ENCODE measurements at regions not wholly inside any gene's neighbourhood (a gene's known extent, or its start where the extent isn't known, plus 50 kb on each side); places are given as distances from the start of the nearest gene placed in this dataset.

GRCh38 chr4:115353370-115353769, 239.9 kb upstream of the NDST4 start:
- Histone ChIP-seq H2AK9ac (replicated peaks; ENCODE audit: low read depth, low read length, poor library complexity) (no peak overlapping the region), H3K36me3 (ENCODE audit: control insufficient read depth, insufficient read depth, low read length) (no peaks in the 10 kb centered on the region), H3K56ac (ENCODE audit: extremely low read depth, insufficient read depth, low read length) (no peak overlapping the region), H4K91ac (ENCODE audit: insufficient read depth, low read depth, low read length) (no peak overlapping the region), H2BK15ac (ENCODE audit: low read depth, low read length) (no peak overlapping the region), H3K23ac (ENCODE audit: low read depth, low read length) (no peak overlapping the region), H3K14ac (replicated peaks; ENCODE audit: low read depth, low read length) (no peak overlapping the region), H3K79me1 (ENCODE audit: low read depth in 1 of 2, low read length in 2 of 2) (no peaks in the 10 kb centered on the region), H3K4ac (ENCODE audit: low read depth, low read length) (no peak overlapping the region), H2AK5ac (ENCODE audit: low read depth, low read length) (no peak overlapping the region), H4K20me1 (ENCODE audit: insufficient read depth, low read length) (no peaks in the 10 kb centered on the region), H3K18ac (ENCODE audit: low read depth, low read length) (no peak overlapping the region), H3K9ac (ENCODE audit: low read depth, low read length) (no peak overlapping the region), H2BK120ac (ENCODE audit: low read depth, low read length) (no peak overlapping the region), H2BK20ac (ENCODE audit: low read depth, low read length) (no peak overlapping the region), H3K4me1 (ENCODE audit: control insufficient read depth, insufficient read depth, low read length) (no peaks in the 10 kb centered on the region), H2BK5ac (ENCODE audit: low read depth, low read length, poor library complexity, severe bottlenecking) (no peak overlapping the region), H4K8ac (ENCODE audit: low read depth in 2 of 2, low read length in 2 of 2) (no peak overlapping the region), H3K4me3 (ENCODE audit: insufficient read depth, low read depth, low read length) (no peak overlapping the region), H3K27ac (ENCODE audit: insufficient read depth, low read length) (no peak overlapping the region), H3K9me3 (ENCODE audit: control insufficient read depth, insufficient read depth, low read length) (peaks cover 15% of the 10 kb centered on the region; the same call in 1 of the 2 replicates), H3K9me1 (ENCODE audit: insufficient read depth, low read length) (no peaks in the 10 kb centered on the region), H4K5ac (ENCODE audit: low read depth, low read length) (no peak overlapping the region), H3K27me3 (ENCODE audit: control insufficient read depth, insufficient read depth, low read length) (no peaks in the 10 kb centered on the region), H3K4me2 (ENCODE audit: low read depth, low read length) (no peak overlapping the region), H2AFZ (replicated peaks; ENCODE audit: low read length, poor library complexity) (no peak overlapping the region)
- dilution Hi-C loops (cut with HindIII; ENCODE audit: low sequenced_read_pairs, unreplicated experiment) = no loop called here
- TF ChIP-seq NFE2L2 (IDR thresholded peaks at IDR 0.05; ENCODE audit: low read depth, low read length) (no peak), MAZ (IDR thresholded peaks at IDR 0.05; ENCODE audit: borderline replicate concordance, low read depth, low read length) (no peak), SMC3 (IDR thresholded peaks at IDR 0.05; ENCODE audit: low read depth, low read length) (no peak), POLR2A (IDR thresholded peaks at IDR 0.05; ENCODE audit: low read depth, low read length) (no peak), MAFK (IDR thresholded peaks at IDR 0.05; ENCODE audit: low read depth, low read length) (no peak), RAD21 (IDR thresholded peaks at IDR 0.05; ENCODE audit: low read length) (no peak), USF2 (IDR thresholded peaks at IDR 0.05; ENCODE audit: low read depth, low read length) (no peak), RCOR1 (IDR thresholded peaks at IDR 0.05; ENCODE audit: insufficient replicate concordance, low read length) (no peak), MXI1 (IDR thresholded peaks at IDR 0.05; ENCODE audit: borderline replicate concordance, low read depth, low read length) (no peak), CHD1 (IDR thresholded peaks at IDR 0.05; ENCODE audit: low read depth, low read length) (no peak)
- ATAC-seq (ENCODE audit: low read depth) = no peak
- in situ Hi-C loops (cut with MboI; ENCODE audit: low sequenced_read_pairs) = no loop called here
- DNase-seq = no peak
- POLR2A ChIA-PET (ENCODE audit: unreplicated experiment) = no interaction called here
- WGBS, 2 experiments (ENCODE audit: extremely low coverage in 2 of 2, insufficient read length in 1 of 2) = no CpG with 5 or more reads among the region's 1 CpG
- BruUV-seq (replicated peaks) = no TSS peak
- CTCF ChIA-PET = no interaction called here
- intact Hi-C loops (cut with micrococcal nuclease) = no loop called here

Data from IMR-90 (cell line).